Cerebellar cortex (tissue), 1 donor: ENCODE measurements at regions not wholly inside any gene's neighbourhood (a gene's known extent, or its start where the extent isn't known, plus 50 kb on each side); places are given as distances from the start of the nearest gene placed in this dataset.

Experiments used
- DNase-seq: peaks from one replicate; pipeline ENCODE4 v3.0.0-alpha.2; 2015; ENCODE audit warnings: low spot score

GRCh38 chr4:81773557-81773956 is 301.9 kb upstream of the RASGEF1B start:
- DNase-seq = no peak

DNA sequence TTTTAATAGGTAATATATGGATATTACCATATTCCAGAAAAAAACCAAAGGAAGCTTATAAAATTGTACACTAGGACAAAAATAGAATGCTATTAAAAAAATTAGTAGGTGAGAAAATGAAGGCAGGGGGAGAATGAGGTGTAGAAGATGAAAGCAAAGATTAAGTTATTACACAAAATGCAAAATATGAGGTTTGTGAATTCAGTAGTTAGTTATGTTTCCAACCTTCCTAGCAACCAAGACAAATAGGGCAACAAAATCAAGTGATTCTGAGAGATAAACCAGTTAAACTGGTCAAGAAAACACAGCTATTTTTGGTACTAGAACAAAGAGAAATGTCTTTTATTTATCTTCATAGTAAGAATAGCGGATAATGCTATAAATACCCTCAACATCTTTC is 300.0 kb upstream of the RASGEF1B start:
- no peak for DNase-seq

DNA sequence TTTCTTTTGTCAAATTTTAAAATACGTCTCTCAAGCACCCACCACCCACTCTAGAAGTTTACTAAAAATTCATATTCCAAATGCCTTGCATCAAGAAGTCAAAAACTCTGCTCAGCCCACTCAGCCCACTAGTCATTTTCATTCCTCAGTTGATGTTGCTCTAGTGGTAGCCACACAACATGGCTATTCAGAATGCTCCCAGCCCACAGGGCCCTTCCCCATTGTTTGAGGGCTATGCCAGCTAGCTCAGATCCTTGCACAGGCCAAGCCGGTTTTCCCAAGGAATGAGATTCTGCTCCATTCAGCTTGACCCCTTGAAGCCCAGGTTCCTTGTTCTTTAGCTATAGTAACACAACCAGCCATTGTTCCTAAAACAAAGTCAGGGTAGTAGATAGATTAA is 297.5 kb upstream of the RASGEF1B start:
- DNase-seq = no peak

DNA sequence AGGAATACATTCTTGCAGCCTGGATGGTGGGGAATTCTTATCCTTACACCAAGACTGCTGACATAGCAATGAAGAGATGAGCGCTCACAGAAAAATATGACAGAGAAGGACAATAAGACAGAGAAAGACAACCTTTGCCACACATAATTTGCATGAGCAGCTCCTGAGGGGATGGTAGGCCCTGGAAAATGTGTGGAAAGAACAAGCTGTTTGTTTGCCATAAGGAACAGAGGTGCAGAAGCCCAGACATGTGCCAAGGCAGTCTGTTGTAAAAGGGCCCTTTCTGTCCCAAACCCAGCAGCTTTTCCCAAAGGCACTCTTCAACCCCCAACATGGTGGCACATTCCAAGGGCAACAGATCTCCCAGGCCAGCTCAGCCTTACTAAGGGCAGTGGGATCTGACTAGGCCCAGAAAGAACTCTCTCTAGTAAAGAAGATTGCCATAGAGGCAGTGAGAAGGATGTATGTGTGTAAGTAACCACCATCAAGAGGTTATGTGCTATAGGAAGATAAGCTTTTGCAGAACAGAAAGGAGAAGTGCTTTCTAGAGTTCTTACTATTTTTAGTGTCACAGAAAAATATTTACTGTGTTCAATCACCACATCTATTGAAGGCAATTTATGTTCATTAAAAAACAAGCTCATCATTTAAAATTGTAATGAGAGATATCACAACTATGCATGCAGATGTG is 287.0 kb upstream of the RASGEF1B start:
- DNase-seq = no peak

GRCh38 chr4:81757691-81758090 is 286.0 kb upstream of the RASGEF1B start:
- no peak for DNase-seq

GRCh38 chr4:81756973-81757372 is 285.3 kb upstream of the RASGEF1B start:
- DNase-seq = no peak

- no peak for DNase-seq
Measured at GRCh38 chr4:81756042-81756441, 284.3 kb upstream of the RASGEF1B start.

- peak; percentile 83 for DNase-seq
Measured at GRCh38 chr4:81754169-81754568, 282.5 kb upstream of the RASGEF1B start.

DNA sequence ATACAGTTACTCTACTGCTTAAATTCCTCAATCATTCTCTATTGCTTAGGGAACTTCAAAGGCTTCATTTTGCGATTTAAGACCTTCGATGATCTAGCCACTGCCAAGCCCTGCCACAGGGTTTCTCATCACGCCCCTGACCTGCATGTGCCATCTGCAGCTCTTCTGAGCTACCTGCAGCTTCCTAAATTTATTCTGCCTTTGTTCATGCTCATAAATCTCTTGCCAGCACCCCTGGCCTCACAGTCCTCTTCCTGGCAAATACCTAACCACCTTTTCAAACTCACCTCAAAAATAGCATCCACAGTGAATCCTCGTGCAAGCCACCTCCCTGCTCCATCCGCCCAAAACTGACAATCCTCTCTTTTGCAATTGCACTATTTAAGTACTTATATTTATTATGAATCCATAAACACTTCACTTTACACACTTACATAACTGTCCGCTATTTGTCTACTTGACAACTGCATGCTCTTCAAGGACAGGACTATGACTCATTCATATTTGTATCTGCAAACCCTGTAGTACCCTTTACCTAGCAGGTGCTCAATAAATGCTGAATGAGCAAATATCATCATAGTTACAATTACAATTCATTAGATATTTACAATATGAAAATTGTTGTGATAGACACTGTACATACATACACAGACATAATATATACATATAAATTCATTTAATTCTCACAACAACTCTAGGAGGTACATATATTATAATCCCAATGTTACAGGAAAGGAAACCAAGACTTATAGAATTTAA is 280.0 kb upstream of the RASGEF1B start:
- DNase-seq = peak; percentile 53

GRCh38 chr4:81747242-81747930 is 275.7 kb upstream of the RASGEF1B start:
- DNase-seq = no peak

- DNase-seq = no peak
Measured at GRCh38 chr4:81746773-81747172, 275.1 kb upstream of the RASGEF1B start.

DNA sequence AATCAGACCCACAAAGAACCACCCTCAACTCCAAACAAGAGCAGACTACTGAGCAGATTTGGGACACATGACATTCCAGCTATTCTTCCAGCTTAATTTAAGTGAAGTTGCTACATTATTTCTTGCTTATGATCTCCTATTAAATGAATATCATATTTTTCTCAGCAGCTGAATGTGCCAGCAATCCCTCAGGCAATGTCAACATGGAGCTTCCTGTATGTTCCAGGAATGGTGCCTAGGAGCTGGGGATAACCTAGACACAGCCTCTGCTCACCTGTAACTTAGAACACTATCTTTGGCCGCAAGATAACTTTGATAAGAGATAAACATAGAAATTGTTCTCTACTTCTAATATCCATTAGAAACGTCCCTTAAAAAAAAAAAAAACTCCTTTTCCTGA is 274.4 kb upstream of the RASGEF1B start:
- no peak for DNase-seq

GRCh38 chr4:81745050-81745449 is 273.3 kb upstream of the RASGEF1B start:
- DNase-seq = no peak

DNA sequence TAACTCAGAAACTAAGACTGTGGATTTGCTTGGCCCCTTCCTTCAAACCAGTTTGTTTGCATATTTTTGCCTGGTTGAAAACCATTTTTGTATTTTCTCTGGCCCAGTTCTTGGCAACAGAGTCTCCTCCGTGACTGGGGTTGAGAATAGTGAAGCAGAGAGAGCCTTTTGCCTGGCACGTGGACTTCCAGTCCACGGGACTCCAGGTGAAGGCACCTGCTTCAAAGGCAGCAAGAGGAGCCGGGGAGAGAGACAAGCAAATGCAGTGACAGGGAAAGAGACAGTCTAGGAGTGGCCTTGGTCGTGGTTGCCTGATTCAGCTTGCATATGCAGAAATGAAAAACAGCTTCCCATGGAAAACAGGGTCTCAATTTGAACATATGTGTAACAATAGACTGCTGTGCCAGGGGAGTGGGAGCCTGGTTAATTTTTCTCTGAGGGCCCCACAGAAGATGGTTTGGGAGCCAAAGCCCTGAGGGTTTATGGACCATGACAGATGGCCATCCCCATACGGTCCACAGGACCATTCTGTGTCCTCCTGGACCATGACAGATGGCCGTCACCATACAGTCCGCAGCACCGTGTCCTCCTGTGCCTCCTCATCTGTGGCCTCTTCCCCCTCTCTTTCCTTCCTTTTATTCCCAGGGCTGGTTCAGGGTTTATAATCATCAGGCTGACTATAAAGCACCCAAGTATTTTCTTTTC is 272.2 kb upstream of the RASGEF1B start:
- peak; percentile 92 for DNase-seq

DNA sequence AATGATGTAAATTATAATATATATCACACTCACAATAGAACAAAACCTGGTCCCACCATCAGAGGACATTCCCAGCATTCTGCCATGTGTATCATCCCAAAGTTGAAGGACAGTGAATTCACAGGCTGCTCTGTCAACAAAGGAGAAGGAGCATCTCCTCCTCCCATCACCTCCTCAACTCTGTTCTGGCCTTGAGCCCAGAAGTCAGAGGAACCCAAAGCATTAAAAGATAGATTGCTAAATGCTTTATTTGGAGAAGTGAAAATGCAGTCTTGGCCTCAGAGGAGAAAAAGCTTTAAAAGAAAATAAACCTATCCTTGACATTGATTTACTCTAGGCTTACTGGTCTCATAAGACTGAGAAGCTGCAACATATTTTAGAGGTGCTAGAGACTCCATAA is 268.8 kb upstream of the RASGEF1B start:
- DNase-seq = no peak

- DNase-seq = no peak
Measured at GRCh38 chr4:81738891-81739290, 267.2 kb upstream of the RASGEF1B start.

DNA sequence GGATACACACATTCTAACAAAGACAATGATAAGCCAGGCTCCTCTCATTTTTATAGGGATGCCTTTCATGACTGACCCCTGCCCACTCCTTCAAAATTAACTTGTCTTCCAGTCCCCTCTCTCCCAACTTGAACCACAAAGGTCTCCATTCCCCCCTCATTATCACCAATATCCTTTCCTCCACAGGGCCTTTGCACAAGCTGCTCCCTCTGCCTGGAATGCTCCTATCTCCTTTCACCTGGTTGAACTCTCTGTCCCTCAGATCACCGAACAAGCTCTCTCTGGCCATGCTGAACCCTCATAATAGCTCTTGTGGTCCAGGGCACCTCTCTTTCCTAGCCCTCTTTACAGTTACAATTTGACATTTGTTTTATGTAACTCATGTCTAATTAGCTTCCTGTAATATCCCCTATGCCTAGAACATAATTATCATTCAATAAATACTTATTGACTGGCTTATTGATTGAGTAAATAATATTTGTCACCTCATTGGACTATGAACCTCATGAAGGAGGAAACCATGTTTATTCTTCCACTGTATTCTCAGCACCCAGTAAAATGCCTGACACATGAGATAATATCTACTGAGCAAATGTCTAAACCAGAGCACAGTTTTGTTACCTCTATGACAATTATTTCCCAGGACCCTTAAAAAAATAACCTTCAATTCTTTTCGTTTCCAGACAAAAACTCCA is 266.3 kb upstream of the RASGEF1B start:
- no peak for DNase-seq

GRCh38 chr4:81736324-81736723 is 264.6 kb upstream of the RASGEF1B start:
- no peak for DNase-seq

DNA sequence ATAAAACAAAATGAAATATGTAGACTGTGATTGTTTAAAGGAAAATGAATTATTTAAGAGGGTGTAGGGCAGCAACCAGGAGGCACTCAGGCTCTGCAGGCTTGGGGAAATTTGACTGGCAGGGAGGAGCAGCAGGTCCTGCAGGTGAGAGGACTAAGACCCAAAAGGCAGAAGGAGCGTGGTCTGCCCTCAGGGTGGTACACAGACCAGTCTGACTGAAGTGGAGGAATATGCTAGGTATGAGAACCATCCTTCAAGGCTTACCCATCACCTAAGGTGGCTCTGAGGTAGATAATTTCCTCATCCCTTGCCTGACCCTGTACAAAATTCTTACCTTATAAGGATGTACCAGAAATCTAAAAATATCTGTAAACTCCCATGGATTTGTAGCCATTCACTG is 261.3 kb upstream of the RASGEF1B start:
- DNase-seq = no peak

GRCh38 chr4:81724925-81725329 is 253.2 kb upstream of the RASGEF1B start:
- DNase-seq = no peak

DNA sequence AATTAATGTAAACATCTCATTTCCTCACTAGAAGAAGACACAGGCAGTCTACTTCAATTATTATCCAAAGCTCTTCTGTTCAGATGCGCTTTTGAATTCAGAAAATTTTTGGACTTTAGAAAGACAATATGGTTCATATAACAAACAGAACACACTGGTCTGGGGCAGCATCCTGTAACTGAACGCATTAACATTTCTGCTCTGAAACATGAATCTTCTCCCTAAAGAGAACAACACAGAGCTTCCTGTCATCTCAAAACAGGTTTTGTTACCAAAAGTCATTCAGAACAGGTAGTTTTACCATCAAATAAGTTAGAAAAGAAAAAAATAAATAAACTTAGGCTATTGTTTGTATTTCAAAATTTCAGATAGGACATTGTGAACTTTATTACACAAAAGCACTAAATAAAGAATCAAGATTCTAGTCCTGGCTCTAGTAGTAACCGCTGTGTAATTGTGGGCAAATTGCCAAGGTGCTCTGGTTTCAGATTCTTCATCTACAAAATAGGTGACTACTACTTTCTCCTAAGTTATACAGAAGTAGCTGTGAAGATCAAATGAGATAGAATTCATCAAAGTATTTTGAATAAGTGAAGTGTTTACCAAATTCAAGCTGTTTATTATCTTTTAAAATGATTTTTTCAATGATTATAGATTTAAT is 252.3 kb upstream of the RASGEF1B start:
- DNase-seq = no peak
